Nucleus accumbens (tissue), 56 donors: ENCODE measurements at regions not wholly inside any gene's neighbourhood (a gene's known extent, or its start where the extent isn't known, plus 50 kb on each side); places are given as distances from the start of the nearest gene placed in this dataset.

ENCODE experiments used
- DNase-seq, 56 donors: peaks; one replicate each; lab custom pipeline; 2025; lab: John Stamatoyannopoulos, UW

- DNase-seq, result no peak
Observed at GRCh38 chr3:79947469-79947868, 179.7 kb upstream of the ROBO1 start.

DNA sequence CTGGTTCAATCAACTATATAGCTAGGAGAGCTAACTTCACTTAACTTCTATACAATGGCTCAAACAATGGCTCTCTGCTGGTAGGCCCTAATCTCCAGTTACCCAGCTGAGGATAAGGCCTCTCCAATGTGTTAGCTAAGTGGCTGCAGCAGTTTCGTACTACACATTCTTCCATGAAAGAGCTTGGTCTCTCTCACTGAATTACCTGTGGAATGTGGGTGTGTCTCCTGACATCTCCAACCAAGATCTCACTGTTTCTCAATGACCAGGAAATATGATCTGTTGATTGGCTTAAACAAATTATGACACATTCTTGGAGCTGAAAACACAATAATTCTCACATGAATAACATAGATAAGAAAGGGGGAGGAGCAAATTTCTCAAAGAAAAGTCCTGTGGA is 169.8 kb upstream of the ROBO1 start:
- no peak for DNase-seq

DNA sequence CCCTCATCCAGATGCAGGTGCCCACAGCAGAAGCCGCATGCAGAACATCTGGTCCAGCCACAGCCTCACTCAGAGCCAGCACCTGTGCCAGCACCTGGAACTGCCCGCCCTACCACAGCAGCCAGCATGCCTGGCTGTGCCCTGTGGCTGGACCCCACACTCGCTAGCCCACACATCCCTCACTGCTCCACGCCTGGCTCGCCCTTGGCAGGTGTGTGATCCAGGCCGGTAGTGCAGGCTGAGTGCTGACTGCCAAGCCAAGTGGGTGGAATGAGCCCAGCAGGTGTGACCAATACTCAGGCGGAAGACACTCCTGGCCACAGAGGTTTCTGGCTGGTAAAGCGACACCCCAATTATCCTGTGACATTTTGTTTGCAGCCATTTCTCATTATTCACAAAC is 162.4 kb upstream of the ROBO1 start:
- no peak for DNase-seq

GRCh38 chr3:79928687-79929408 is 161.1 kb upstream of the ROBO1 start:
- no peak for DNase-seq

DNA sequence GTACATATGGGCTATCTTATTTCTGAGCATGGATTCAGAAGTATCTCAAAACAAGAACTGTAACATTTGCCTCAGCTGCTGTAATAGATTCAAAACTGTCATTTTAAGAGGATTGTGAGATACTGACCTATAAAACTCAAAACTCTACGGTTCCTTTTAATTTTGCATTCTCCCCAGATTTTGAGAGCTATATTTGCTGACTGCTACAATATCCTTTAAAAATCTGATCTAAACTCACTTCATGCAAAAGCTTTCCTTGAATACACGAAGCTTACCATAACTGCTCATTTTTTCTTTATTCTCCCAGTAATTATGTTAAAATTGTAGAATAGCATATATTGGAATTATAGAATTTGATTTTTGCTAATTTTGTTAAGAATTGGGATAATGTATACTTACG is 158.7 kb upstream of the ROBO1 start:
- no peak for DNase-seq

DNA sequence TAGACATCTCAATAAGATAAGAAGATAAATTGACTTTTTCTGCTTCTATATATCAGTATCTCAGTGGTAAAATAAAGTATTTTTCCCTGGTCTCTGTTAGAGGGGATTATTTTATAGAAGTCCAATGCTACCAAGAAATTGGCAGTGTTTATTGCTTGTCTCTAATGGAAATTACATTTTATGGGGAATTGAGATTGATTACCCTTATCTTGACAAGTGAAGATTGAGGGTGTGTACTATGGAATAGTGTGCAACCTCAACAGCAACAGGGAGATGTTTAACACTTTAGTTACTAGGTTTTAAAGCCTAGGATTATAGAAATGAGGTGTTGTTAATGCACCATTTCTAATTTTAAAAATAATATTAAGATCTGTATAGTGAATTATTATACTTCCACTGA is 154.8 kb upstream of the ROBO1 start:
- no peak for DNase-seq

GRCh38 chr3:79917561-79917960 is 149.8 kb upstream of the ROBO1 start:
- DNase-seq, result no peak

DNA sequence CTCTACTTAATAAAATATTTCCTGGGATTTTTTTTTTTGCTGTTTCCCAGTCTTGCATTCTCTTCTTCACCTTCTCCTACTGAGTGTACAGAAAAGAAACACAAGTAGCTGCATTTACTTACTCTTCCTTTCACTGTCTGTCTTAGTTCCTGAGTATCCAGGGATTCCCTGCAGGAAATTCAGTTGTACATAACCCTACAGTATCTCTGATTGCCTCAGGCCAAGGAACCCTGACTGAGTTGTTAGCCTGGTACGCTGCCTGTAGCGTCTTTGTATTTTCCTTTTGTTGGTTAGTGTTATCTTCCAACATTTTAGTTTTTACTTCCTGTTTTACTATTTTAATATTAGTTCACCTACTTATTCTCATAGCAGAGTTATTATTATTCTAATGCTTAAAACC is 142.5 kb upstream of the ROBO1 start:
- DNase-seq, result no peak

DNA sequence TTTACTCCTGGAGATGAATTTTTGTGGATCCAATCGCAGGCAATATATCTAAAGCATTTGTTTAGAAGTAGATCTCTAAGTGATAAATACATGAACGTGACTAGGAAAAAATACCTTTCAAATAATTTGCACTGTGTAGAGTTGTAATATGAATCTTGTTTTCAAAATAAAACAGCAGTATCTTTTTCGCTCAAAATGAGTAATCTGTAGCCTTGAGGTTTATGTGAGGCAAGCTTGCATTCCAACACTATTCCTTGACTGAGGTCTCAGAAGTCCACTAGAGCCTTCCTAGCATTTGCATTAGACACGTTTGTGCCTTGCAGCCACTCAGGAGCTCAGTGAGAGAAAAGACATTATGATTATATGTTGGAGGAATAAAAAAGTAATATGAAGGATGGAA is 138.3 kb upstream of the ROBO1 start:
- DNase-seq, result no peak

DNA sequence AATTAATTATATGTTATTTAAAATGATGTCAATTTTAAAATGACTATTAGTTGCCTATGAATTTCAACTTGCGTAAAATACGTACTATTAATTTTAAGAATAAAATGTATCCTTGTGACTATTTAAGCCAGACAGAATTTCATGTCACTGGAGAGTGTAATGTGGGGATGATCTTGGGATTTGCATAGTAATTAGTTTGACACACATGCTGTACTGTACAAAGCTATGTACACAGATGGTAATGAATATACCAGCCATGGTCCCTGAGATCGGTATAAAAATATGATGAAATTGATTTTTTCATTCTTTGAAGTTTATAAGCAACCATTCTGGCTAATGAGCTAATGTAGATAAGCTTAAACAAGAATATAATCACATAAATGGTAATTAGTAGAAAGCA is 134.4 kb upstream of the ROBO1 start:
- no peak for DNase-seq

DNA sequence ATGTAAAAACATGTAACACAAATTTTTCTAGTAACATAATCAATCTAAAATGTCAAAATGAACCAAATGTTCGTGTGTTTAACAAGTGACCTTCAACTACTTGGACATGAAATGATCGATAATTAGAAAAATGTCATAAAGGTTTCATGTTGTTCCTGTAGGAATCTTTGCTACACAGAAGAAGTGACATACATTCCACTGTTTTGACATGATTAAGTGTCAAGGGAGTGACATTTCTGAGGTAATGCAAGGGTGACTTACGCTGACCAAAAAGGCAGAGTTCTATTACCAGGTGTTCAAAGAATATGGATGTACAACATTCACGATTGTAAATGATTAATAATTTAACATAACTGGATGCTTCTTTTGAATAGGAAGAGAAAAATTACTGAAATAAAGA is 131.1 kb upstream of the ROBO1 start:
- DNase-seq, result no peak

GRCh38 chr3:79896086-79896485 is 128.3 kb upstream of the ROBO1 start:
- DNase-seq, result no peak

DNA sequence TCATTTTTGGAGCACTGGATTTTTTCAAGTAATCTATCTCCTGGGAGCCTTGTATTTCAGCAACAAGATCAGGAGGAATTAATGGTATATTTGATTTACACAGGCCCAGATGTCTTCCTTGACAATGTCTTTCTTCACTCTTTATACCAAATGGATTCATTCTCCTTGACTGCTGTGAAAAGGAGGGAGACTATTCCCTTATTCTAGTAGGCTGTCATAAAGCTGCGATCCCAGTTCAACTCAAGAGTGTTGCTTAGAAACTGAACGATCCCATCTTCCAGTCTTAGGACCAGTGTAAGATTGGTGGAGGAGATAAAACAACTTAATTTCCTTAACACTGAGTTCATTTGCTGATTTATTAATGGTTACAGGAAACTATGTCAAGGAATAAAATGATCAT is 119.4 kb upstream of the ROBO1 start:
- DNase-seq, result no peak

DNA sequence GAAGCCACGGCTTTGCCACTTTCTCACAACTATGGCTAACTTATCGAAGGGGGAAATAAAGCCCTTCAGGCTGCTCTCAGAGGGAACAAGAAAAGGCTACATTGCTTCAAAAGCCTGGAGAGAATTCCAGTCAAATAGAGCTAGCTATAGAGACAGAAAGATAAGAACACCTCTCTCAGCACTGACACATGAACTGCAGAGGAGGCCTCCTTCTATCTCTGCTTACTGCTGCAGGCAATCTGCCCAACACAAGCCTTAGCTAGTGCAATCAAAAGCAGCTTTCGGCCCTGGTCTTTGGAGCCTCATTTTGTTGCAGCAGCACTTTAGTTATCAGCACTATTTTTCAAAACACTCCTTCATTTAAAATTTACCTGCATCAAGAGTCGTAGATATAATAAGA is 118.4 kb upstream of the ROBO1 start:
- DNase-seq, result no peak

DNA sequence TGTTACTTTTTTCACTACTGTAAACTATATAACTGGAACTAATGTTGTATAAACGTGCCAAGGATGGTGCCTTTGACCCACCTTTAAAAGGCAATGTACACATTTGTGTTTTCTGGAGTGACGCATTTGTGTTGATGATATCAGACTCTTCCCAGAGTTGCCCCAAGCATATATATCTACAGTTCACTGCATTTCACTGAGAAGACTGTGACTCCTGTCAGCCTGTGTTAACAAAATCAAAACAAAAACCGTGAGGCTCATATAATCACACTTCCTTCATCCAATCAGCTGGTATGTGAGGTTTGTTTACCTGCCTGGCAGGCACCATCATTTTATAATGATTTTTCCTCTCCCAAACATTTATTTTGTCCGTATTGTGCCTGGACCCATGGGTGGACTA is 117.6 kb upstream of the ROBO1 start:
- no peak for DNase-seq

- DNase-seq, result no peak
Observed at GRCh38 chr3:79884354-79884753, 116.6 kb upstream of the ROBO1 start.

DNA sequence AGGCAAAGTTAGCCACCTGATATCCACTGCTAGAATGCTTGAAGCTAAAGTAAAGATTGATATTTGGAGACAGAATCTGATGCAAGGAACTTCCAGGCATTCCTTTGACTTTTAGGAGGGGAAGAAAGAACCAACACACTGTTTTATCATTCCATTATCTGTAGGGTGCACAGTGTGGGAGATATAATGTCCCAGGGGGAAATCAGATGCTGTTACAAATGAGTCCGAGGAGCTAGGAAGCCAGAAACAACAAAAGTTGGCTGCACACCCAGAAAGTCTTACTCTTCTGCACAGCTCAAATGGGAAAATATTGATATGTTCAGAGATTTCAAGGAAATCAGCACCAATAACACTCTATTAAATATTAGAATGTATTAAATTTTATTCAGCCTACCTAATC is 113.6 kb upstream of the ROBO1 start:
- DNase-seq, result no peak

DNA sequence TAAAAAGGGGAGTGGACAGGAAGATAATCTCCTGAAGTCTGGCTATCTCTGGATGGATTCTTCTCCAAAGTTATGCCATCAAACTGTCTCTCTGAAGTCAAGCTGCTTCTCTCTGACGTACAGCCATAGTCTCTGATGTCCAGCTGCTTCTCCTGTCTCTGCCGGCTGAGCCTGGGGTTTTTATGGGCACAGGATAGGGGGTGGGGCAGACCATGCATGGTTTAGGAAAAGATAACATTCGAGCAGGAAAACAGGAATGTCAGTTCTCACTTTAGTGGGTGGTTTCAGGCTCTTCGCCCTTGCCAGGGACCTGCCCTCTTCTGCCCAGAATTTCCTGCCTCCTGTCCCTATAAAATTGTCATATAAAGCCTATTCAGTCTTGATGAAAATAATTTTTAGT is 110.9 kb upstream of the ROBO1 start:
- no peak for DNase-seq

- no peak for DNase-seq
Observed at GRCh38 chr3:79874646-79875045, 106.8 kb upstream of the ROBO1 start.

DNA sequence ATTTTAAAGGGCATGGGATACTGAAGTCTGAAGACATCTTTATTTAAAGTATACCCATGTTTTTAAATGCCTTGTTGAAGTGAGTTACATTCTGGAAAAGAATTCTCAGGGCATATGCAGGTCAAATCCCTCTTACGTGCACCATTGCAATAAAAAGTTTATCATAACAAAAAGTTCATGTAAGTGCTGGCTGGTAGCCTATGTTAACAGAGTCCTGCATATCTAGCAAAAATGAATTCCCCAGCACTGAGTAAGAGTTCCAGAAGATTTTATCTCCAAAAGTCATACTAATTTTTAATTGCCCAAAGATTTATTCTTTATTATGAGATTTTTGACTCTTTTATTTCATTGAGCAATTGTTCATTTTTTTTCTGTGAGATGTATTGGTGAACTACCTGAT is 104.7 kb upstream of the ROBO1 start:
- DNase-seq, result no peak

DNA sequence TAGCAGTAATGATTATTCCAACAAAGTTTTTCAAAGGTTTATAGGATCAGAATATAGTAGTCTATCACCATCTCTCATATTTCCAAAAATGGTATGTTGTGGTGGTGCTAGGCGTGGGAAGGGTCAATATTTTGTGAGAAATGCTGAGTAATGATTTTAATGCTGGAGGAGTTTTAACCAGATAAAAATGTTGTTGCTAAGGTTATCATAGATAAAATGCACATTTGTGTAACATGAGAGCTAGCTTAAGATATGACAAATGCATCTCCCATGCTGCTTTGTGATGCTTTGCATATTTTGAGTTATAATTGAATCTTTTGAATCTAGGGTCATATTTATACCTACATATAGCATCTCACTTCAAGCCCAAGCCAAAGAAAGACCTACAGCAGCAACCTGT is 103.9 kb upstream of the ROBO1 start:
- no peak for DNase-seq

DNA sequence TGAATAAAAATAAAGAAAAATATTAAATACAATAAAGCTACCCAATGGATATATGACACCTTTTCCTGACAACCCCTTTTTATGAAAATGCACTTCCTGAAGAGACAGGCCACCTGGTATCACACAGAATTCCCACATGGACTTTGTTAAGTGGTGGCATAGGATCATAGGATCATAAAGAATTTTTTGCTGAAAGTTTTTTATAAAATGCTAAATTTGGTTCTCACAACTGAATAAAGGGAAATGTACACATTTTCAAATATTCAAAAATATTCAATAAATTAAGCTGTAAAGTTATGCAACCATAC is 102.5 kb upstream of the ROBO1 start:
- DNase-seq, result no peak
